Epithelial cell of prostate (primary cell): ENCODE measurements at regions not wholly inside any gene's neighbourhood (a gene's known extent, or its start where the extent isn't known, plus 50 kb on each side); places are given as distances from the start of the nearest gene placed in this dataset.
"Not testable (repeated sequence)": the region's sequence is repeated elsewhere in the genome, so short reads cannot be mapped to it uniquely, and the experiment has no call there.

ENCODE experiments used
- DNase-seq: peaks from one replicate; pipeline ENCODE4 v3.0.0-alpha.2; 2011; ENCODE audit warnings: low read depth, low spot score
- H3K27ac ChIP-seq: fragments of 450-650 bp; 2 replicates; pipeline ENCODE4 v1.5.1; 2017; ENCODE audit warnings: mild to moderate bottlenecking

GRCh38 chrX:437661-438390 is 51.1 kb upstream of the PPP2R3B start:
- peak; percentile 12 for DNase-seq
- H3K27ac ChIP-seq, result no peak overlapping the region

DNA sequence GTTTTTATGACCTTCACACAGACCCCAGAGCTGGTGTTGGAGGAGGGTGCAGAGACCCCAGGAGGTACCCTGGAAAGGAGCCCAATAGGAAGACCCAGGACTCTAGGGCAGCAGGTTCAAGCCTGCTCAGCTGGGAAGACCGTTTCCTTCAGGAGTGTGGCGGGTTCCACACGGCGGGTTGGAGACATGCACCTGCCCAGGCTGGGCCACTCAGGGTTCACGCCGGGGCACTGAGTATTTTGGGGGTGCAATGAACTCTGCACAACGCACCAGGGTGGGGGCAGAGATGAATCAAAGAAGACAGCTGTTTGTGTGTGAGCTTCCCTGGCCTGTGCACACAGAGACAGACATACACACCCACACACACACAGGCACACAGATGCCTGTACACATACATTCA is 52.5 kb upstream of the PPP2R3B start:
- no peak for DNase-seq

DNA sequence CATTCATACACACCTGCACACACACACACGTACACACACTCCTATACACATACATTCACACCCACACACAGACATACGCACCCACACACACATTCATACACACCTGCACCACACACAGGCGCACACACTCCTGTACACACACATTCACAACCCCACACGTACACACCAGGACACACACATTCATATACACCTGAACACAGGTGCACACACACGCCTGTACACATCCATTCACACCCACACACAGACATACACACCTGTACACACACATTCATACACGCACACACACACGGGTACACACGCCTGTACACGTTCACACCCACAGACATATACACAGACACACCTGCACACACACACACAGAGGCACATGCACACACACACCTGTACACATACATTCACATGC is 53.0 kb upstream of the PPP2R3B start:
- no peak overlapping the region for H3K27ac ChIP-seq
- no peak for DNase-seq

More for the DNA sequence above, 52.5 kb upstream of the PPP2R3B start:
- no peak overlapping the region for H3K27ac ChIP-seq

- H3K27ac ChIP-seq, result no peak overlapping the region
- no peak for DNase-seq
Measured at GRCh38 chrX:440636-441035, 53.9 kb upstream of the PPP2R3B start.

GRCh38 chrX:443536-444210 is 57.0 kb upstream of the PPP2R3B start:
- DNase-seq, result no peak
- no peak overlapping the region for H3K27ac ChIP-seq

- DNase-seq, result no peak
- no peak overlapping the region for H3K27ac ChIP-seq
Measured at GRCh38 chrX:444305-444704, 57.6 kb upstream of the PPP2R3B start.

GRCh38 chrX:445727-446126 is 59.0 kb upstream of the PPP2R3B start:
- no peak overlapping the region for H3K27ac ChIP-seq
- no peak for DNase-seq

GRCh38 chrX:446245-446644 is 59.5 kb upstream of the PPP2R3B start:
- DNase-seq, result no peak
- no peak overlapping the region for H3K27ac ChIP-seq

DNA sequence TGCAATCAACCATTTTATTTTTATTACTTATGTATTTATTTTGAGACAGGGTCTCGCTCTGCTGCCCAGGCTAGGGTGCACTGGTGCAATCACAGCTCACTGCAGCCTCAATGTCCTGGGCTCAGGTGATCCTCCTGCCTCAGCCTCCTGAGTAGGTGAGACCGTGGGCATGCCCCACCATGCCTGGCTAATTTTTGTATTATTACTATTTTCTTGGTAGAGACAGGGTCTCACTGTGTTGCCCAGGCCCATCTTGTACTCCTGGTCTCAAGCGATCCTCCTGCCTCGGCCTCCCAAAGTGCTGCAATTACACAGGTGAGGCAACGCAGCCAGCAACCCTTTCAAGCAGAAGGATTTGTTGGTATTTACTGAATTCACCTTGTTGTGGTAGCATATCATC is 60.3 kb upstream of the PPP2R3B start:
- no peak overlapping the region for H3K27ac ChIP-seq
- no peak for DNase-seq

DNA sequence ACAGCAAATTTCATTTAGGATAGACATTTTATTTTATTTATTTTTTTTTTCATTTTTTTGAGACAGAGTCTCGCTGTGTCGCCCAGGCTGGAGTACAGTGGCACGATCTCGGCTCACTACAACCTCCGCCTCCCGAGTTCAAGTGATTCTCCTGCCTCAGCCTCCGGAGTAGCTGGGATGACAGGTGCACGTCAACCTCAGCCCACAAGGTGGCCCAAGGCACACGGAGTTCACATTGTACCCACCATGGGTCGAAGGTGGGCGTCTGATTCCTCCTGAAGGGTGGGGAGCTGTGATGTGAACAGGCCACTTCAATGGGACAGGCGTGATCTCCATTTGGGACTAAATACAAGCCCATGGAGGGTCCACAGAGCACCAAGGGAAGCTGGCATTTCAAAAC is 65.0 kb upstream of the PPP2R3B start:
- DNase-seq, H3K27ac ChIP-seq: not testable (repeated sequence)

DNA sequence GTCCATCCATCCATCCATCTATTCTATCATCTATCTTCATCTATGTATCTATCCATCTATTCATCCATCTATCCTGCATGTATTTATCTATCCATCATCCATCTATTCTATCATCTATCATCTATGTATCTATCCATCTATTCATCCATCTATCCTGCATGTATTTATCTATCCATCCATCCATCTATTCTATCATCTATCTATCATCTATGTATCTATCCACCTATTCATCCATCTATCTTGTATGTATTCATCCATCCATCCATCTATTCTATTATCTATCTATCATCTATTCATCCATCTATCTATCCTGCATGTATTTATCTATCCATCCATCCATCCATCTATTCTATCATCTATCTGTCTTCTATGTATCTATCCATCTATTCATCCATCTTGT is 65.9 kb upstream of the PPP2R3B start:
- no peak overlapping the region for H3K27ac ChIP-seq
- DNase-seq, result no peak

DNA sequence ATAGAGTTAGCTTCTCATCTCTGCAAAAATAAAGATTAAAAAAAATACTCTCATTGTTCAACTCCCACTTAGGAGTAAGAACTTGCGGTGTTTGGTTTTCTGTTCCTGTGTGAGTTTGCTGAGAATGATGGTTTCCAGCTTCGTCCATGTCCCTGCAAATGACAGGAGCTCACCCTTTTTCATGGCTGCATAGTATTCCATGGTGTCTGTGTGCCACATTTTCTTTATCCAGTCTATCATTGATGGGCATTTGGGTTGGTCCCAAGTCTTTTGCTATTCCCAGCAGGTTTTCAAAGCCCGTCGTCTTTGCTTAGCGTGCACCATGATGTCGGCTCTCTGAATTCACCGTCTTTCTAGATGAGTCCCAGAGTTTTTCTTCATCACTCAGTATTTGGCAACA is 67.8 kb upstream of the PPP2R3B start:
- not testable (repeated sequence) for H3K27ac ChIP-seq, DNase-seq

GRCh38 chrX:455199-455598 is 68.5 kb upstream of the PPP2R3B start:
- DNase-seq, result no peak
- no peak overlapping the region for H3K27ac ChIP-seq

DNA sequence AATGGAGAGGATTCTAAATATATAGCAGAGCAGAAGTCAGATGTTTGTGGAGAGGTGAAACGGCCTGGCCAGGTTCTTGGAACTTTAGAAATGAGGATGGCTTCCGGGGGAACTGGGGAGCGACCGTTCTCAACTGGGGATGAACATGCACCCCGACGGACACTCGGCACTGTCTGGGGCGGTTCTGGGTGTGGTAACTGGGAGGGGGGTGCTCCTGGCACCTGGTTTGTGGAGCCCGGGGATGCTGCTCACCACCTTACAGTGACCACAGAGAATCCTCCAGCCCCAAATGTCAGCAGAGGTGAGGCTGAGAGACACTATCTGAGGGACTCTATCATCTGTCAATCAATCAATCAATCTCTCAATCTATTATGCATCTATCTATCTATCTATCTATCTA is 69.0 kb upstream of the PPP2R3B start:
- no peak for DNase-seq
- no peak overlapping the region for H3K27ac ChIP-seq

DNA sequence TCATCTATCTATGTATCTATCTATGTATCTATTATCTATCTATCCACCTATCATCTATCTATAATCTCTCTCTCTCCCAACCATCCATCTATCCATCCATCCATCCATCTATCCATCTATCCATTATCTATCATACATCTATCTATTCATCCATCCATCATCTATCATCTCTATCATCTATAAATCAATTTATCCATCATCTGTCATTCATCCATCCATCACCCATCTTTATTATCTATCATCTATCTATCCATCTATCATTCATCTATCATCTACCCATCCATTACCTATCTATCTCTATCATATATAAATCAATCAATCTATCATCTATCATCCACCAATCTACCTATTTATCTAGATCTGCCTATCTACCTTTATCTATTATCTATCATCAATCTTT is 69.4 kb upstream of the PPP2R3B start:
- DNase-seq, result no peak
- no peak overlapping the region for H3K27ac ChIP-seq

- DNase-seq, result no peak
- no peak overlapping the region for H3K27ac ChIP-seq
Measured at GRCh38 chrX:456551-457291, 70.0 kb upstream of the PPP2R3B start.

DNA sequence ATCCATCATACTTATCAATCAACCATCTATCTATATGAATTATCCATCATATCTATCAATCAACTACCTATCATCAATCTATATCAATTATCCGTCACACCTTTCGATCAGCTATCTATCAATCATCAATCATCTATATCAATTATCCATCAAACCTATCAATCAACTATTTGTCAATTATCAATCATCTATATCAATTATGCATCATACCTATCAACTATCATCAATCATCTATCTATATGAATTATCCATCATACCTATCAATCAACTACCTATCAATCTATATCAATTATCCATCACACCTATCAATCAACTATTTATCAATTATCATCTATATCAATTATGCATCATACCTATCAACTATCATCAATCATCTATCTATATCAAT is 70.6 kb upstream of the PPP2R3B start:
- H3K27ac ChIP-seq, result no peak overlapping the region
- DNase-seq, result no peak

DNA sequence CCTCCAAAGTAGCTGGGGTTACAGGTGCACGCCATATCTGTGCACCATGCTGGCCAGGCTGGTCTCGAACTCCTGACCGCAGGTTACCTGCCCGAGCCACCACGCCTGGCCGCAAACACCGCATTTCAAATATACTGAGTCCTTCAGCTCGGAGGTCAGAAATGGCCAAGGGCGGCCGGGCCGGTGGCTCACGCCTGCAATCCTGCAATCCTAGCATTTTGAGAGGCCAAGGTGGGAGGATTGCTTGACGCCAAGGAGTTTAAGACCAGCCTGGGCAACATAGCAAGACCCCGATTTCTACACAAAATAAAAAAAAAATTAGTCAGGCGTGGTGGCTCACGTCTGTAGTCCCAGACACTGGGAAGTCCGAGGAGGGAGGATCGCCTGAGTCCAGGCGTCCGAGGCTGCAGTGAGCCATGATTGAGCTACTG is 71.9 kb upstream of the PPP2R3B start:
- DNase-seq, result no peak
- H3K27ac ChIP-seq, result no peak overlapping the region

DNA sequence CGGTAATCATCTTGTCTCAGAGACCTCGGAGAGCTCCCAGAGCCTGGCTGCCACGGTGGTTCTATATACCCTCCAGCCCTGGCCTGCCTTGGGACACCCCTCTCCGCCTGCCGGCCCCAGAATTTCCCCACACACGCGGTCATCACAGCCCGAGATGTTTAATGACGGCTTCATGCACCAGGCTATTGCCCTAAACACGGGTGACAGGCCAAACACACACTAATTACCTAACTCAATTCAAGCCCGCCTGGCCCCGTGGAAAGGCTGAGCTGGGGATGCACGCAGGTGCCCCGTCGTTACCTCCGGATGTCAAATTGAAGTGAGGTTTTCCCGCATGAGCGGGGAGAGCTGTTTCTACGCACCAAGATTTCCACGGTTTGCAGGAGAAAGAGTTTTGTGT is 72.9 kb upstream of the PPP2R3B start:
- DNase-seq, result no peak
- no peak overlapping the region for H3K27ac ChIP-seq

DNA sequence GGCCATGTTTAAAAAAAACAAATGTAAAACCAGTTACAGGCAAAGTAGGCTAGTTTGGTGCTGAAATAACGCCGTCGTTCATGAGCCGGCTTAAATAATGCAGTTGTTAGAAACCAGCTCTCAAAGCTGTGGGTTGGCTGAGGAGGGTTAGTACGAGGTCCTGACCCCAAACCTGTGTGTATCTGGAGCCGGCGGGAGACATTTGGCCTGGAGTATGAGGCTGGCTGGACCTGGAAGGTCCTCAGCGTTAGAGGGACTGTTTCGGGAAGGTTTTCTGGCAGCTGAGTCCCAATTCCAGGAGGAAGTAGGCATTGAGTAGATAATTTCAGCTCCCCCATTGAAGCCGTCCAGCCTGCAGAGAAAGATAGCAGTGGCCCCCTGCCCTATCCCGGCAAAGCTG is 73.4 kb upstream of the PPP2R3B start:
- DNase-seq, result no peak
- H3K27ac ChIP-seq, result no peak overlapping the region
